ENCODE measurements at regions not wholly inside any gene's neighbourhood (a gene's known extent, or its start where the extent isn't known, plus 50 kb on each side); places are given as distances from the start of the nearest gene placed in this dataset.

DNA sequence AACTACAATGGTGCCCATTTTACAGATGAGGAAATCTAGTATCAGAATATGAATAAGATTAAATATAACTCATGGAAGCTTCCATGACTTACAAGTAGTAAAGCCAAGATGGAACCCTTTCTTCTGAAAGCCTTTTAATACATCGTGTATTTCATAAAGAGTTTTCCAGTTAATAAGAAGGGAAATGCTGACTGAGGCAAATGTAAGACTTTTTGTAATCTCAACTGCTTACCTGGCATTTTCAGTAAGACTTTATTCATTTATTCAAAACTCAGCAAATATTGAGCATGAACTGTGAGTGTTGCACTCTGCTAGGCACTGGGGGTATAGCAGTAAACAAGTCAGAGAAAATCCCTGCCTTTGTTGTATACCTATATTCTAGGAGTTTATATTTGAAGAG is 256.4 kb upstream of the THRB start:
- FAIRE-seq (no peak), DNase-seq (ENCODE audit: low spot score) (no peak)

DNA sequence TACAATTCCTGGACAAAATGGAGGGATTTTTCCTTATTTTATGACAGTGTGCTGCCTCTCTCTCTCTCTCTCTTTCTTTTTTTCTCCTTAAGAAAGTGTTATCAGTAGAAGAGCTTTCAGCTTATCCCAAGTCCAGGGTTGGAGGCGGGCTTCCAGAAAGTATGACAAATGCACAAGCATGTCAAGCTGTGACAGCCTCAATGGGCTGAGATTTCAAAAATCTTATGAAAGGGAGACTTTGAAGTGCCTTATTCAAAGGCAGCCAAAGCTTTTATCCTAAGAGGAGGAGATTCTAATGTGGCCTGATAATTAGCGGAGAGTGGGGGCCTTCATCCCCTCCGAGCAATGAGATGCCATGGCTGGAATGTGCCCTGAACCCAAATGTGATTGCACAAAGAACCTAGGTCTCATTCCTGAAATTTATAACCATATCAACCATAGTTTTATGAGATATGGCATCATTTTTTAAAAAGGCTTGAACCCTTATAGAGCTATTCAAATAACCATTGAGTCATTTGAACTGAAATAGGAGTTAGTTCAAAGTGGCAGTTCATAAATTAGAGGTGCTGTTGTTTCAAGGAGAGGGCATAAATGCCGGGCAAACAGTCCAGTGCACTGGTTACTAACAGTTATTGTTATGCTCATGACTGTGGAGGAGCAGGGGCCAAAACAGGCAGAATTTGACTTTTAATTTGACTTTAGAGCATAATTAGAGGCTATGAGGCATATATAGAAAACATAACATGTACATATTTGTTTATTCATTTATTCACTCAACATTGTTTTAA is 261.6 kb upstream of the THRB start:
- no peak for DNase-seq (ENCODE audit: low spot score)
- no peak for FAIRE-seq

GRCh38 chr3:24763393-24763792 is 268.7 kb upstream of the THRB start:
- peak; percentile 57 for DNase-seq (ENCODE audit: low spot score)
- FAIRE-seq = peak; percentile 56

GRCh38 chr3:24764236-24764915 is 269.7 kb upstream of the THRB start:
- DNase-seq (ENCODE audit: low spot score) (no peak), FAIRE-seq (no peak)

- FAIRE-seq = no peak
- DNase-seq (ENCODE audit: low spot score) = no peak
Observed at GRCh38 chr3:24765399-24765798, 270.7 kb upstream of the THRB start.

GRCh38 chr3:24769918-24770317 is 275.3 kb upstream of the THRB start:
- no peak for FAIRE-seq
- DNase-seq (ENCODE audit: low spot score) = no peak

GRCh38 chr3:24773798-24774197 is 279.1 kb upstream of the THRB start:
- DNase-seq (ENCODE audit: low spot score) (peak; percentile 50), FAIRE-seq (no peak)

- DNase-seq (ENCODE audit: low spot score) (no peak), FAIRE-seq (no peak)
Observed at GRCh38 chr3:24780991-24781390, 286.3 kb upstream of the THRB start.

GRCh38 chr3:24781454-24781853 is 286.8 kb upstream of the THRB start:
- no peak for FAIRE-seq
- no peak for DNase-seq (ENCODE audit: low spot score)

- no peak for FAIRE-seq
- DNase-seq (ENCODE audit: low spot score) = no peak
Observed at GRCh38 chr3:24793896-24794295, 299.2 kb upstream of the THRB start.

DNA sequence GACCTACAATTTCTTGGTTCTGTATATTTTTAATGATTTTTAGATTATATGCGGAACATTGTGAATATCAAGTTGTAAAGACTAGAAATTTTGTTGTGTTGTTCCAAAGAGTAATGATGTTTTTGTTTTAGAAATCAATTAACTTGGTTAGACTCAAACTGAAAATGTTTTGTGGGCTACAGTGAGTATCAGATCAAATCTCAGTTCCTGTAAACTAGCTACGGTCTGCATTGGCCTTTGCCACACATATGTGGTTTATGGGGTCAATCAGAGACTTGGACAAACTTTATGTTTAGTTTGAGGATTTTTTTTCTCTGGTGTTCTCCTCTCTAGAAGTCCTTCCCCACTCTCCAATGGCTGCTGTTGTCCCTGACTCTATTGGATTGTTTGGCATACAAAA is 308.0 kb upstream of the THRB start:
- DNase-seq (ENCODE audit: low spot score) (no peak), FAIRE-seq (no peak)

GRCh38 chr3:24804095-24804494 is 309.4 kb upstream of the THRB start:
- DNase-seq (ENCODE audit: low spot score) (no peak), FAIRE-seq (no peak)

DNA sequence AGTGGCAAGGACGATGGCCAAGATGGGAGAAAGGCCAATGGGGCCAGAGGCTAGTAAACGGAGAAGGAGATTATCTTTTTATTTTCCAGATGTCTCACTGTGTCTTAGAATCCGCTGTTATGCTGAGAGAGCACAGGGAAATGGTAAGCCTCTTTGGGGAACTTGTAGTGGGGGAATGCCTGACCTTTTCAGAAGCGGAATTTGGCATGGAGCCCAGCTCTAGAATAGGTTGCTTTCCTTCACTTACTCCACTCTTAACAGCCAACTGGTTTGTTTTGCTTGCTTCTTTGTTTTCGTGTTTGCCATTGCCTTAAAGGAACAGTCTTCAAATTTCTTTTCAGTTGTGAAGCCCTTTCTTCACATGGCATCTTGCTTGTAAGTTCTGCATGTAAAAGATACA is 316.2 kb upstream of the THRB start:
- DNase-seq (ENCODE audit: low spot score) = no peak

DNA sequence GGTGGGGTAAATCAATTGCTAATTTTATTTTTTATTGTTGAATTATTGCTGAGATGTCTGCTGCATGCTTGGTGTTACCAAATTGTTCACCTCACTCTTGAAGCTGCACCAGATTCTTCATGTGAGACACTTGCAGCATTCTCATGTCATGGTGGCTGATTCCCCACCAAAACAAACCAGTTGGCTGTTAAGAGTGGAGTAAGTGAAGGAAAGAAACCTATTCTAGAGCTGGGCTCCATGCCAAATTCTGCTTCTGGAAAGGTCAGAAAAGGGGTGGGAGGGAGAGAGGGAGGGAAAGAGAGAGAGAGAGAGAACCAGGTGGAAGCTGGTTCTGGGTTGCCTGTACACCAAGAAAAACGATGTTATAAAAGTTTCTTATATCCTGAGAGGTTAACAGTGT is 317.5 kb upstream of the THRB start:
- DNase-seq (ENCODE audit: low spot score) (no peak), FAIRE-seq (no peak)

More for the DNA sequence above, 316.2 kb upstream of the THRB start:
- no peak for FAIRE-seq

DNA sequence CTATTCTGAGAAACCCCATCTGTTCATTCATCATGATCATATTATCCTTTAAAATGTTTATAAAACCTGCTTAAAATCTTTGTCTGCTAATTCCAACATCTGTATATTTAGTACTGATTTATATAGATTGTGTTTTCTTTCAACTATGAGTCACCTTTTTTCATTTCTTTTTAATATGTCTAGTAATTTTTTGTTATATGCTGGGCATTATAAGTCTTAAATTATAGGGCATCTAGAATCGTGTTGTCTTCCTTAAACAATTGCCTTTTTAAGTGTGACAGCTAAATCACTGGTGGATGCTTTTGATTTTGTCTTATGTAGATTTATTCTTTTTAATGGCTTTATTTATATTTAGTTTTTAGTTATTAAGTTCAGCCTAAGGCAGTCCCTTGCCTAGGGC is 323.4 kb upstream of the THRB start:
- DNase-seq (ENCODE audit: low spot score) (no peak), FAIRE-seq (no peak)

DNA sequence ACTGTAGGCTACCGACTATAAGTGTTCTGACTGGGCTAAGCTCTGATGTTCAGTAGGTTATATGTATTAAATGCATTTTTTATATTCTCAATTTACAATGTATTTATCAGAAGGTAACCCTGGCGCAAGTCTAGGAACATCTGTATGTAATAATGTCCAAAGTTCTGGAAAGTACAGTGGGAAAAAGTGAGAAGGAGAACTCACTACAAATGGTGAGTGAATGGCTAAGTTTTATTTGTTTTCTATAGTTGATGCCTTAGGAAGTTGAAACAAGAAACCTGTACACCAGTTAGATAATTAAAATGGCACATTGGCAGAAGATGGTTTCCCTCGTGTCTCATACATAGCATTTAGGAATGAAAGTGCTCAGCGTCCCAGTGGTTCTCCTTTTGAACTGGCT is 333.4 kb upstream of the THRB start:
- DNase-seq (ENCODE audit: low spot score) = no peak
- no peak for FAIRE-seq

GRCh38 chr3:24828551-24828950 is 333.9 kb upstream of the THRB start:
- DNase-seq (ENCODE audit: low spot score) = no peak

DNA sequence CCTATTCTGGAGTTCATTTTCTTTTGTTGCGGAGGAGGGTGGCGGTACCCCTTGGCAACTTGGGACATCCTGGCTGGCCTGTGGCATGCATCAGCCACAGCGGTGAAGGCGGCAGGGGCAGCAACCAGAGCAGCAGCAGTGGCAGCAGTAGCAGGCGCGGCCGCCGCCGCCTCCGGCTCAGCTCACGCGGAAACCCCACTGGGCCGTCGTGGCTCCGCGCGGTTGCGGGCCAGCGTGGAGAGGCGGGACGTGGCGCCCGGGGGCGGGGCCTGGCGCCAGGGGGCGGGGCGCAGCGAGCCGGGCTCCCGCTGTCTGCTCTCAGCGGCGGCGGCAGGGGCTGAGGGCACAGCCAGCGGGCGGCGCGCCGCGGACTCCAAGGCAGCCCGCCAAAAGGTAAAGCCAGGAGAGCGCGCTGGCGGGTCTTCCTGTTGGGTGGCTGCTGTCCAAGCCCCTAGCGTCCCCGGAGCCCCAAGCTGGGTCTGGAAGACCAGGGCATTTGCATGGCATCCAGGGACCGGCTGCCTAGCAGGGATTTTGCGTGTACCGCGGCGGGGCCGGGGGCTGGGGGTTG is 334.4 kb upstream of the THRB start:
- DNase-seq (ENCODE audit: low spot score) = peak; percentile 88

More at GRCh38 chr3:24828551-24828950, 333.9 kb upstream of the THRB start:
- no peak for FAIRE-seq

GRCh38 chr3:24829629-24830229 is 335.1 kb upstream of the THRB start:
- peak; percentile 60 for DNase-seq (ENCODE audit: low spot score)
- no peak for FAIRE-seq

More for the DNA sequence above, 334.4 kb upstream of the THRB start:
- peak; percentile 37 for FAIRE-seq

- FAIRE-seq (no peak), DNase-seq (ENCODE audit: low spot score) (no peak)
Observed at GRCh38 chr3:24830230-24831152, 335.8 kb upstream of the THRB start.

- DNase-seq (ENCODE audit: low spot score) (no peak), FAIRE-seq (no peak)
Observed at GRCh38 chr3:24831221-24831620, 336.6 kb upstream of the THRB start.

Measured in urothelium cell line (cell line).